IMR-90 (cell line): ENCODE measurements at regions not wholly inside any gene's neighbourhood (a gene's known extent, or its start where the extent isn't known, plus 50 kb on each side); places are given as distances from the start of the nearest gene placed in this dataset.

Experiments
- CTCF ChIP-seq: conservative IDR thresholded peaks from 2 replicates; pipeline ENCODE4 v1.5.1; 2012; ENCODE audit warnings: mild to moderate bottlenecking, low read depth, low read length, improper control_type of control experiment
- USF2 ChIP-seq: fragments of 150-350 bp; IDR thresholded peaks from 2 replicates; pipeline ENCODE4 v1.6.1; 2017; ENCODE audit warnings: mild to moderate bottlenecking, antibody characterized with exemption, low read length, low read depth

GRCh38 chr5:74155501-74155900, 485.0 kb downstream of the ENC1 start:
- no peak for TF ChIP-seq USF2
- TF ChIP-seq CTCF, result no peak
